Activated T-cell treated with anti-CD3 and anti-CD28 coated beads, Interleukin-2, amount 50 U/mL, for 4 hours (primary cell): ENCODE measurements at regions not wholly inside any gene's neighbourhood (a gene's known extent, or its start where the extent isn't known, plus 50 kb on each side); places are given as distances from the start of the nearest gene placed in this dataset.
"Not testable (repeated sequence)": the region's sequence is repeated elsewhere in the genome, so short reads cannot be mapped to it uniquely, and the experiment has no call there.

Experiments
- ATAC-seq, 2 donors: fragments of 200-7000 bp; cut with Tn5 transposase; one replicate each; pipeline ENCODE4 v1.10.0; 2021
- DNase-seq: peaks from one replicate; pipeline ENCODE4 v3.0.0-alpha.2; 2020
- H3K27me3 Mint-ChIP-seq: one replicate; pipeline ENCODE4 v1.8.0; 2021; ENCODE audit warnings: low read depth, mixed read lengths
- H3K36me3 Mint-ChIP-seq: one replicate; pipeline ENCODE4 v1.8.0; 2022; ENCODE audit warnings: mixed read lengths; ENCODE audit not compliant: insufficient read depth
- H3K4me1 Mint-ChIP-seq: one replicate; pipeline ENCODE4 v1.8.0; 2021; ENCODE audit warnings: low read depth, mixed read lengths
- H3K4me3 Mint-ChIP-seq: one replicate; pipeline ENCODE4 v1.8.0; 2021; ENCODE audit warnings: mild to moderate bottlenecking, moderate library complexity, mixed read lengths
- H3K9me3 Mint-ChIP-seq: one replicate; pipeline ENCODE4 v1.8.0; 2021; ENCODE audit warnings: mixed read lengths

DNA sequence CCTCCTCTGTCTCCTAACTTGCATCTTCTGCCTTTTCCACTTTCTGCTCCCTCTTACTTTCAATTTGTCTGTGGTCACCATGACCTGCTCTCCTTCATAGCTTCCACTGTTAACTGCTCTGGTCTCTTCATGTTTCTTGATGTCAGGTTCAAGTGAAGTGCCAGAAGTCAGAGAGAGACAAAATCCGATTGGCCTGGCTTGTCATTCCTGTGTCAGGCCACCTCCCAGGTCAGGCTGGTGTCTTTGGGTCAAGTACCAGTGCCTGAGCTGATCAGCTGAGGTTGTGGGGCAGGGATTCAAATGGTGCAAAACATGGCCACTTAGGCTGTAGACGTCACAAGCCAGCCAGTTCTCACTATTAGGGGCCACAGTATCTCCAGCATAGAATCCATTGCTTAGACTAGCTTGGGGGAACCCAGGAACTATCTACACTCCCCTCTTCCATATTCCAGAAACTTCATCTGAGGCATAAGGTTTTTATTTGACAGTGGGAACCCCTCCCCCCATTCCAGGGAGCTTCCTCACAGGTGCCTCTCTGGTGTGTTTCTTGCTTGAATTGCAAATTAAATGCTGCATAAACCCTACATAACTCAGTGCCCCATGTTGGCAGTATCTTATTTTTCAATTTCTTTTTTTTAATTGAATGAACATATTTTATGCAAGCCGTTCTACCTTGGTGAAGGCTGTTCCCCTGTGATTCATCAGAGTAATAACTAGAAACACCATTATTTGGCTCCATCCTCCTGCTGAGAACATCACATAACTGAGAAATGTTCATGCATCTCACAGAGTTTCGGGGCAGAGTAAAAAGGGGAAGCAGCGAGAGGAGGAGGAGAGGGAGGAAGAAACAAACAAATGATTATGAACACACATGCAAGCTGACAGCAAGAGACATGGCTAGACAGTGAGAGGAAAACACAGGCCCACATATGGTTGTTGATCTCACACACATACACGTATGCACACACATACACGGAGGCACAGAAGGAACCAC lies 175.8 kb downstream of the TLE3 start:
- H3K4me1 Mint-ChIP-seq = no peaks in the 10 kb centered on the region
- no peak for DNase-seq
- H3K27me3 Mint-ChIP-seq = no peaks in the 10 kb centered on the region
- no peak overlapping the region for H3K4me3 Mint-ChIP-seq
- peaks cover 6% of the 10 kb centered on the region for H3K36me3 Mint-ChIP-seq
- H3K9me3 Mint-ChIP-seq = peaks cover 21% of the 10 kb centered on the region
- no peak for ATAC-seq

DNA sequence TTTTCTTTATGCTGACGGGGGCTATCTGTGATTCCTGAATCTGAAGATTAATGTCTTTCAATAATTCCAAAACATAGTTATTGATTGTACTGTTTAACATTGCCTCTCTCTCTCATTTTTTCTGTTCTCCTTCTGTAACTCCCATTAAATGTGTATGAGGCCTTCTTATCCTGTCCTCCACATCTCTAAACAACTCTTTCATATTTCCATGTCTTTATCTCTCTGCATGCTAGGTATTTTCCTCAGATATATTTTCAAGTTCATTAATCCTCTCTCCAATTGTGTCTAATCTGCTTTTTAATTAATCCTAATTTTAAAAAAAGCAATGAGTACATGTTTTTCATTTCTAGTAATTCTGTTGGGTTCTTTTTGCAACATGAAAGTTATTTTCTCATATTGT lies 173.2 kb downstream of the TLE3 start:
- Mint-ChIP-seq H3K27me3 (peaks cover 4% of the 10 kb centered on the region), H3K4me3 (no peak overlapping the region), H3K4me1 (no peaks in the 10 kb centered on the region), H3K9me3 (peaks cover 25% of the 10 kb centered on the region), H3K36me3 (peaks cover 7% of the 10 kb centered on the region)
- ATAC-seq = no peak
- DNase-seq = no peak

DNA sequence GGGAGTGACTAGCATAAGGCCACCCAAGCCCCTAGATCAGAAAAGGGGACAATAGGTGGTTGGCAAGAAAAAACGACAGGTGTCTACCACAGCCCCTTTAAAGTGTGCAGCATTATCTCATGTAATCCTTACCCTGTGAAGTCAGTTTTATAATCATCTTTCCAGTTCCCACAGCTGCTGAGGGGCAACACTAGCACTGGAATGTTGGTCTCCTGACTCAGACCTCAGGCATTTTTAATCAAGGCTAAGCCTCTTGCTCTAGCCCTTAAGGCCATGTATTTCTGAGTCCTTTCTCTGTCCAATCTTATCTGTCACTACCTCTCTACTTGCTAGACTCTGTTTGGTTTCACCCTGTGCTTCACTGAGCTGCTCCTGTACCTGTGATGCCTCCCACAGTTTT lies 171.7 kb downstream of the TLE3 start:
- H3K36me3 Mint-ChIP-seq = peaks cover 9% of the 10 kb centered on the region
- peaks cover 28% of the 10 kb centered on the region for H3K9me3 Mint-ChIP-seq
- DNase-seq = no peak
- peaks cover 6% of the 10 kb centered on the region for H3K27me3 Mint-ChIP-seq
- H3K4me3 Mint-ChIP-seq = no peak overlapping the region
- no peak for ATAC-seq
- no peaks in the 10 kb centered on the region for H3K4me1 Mint-ChIP-seq

- ATAC-seq (no peak), DNase-seq (no peak)
- H3K9me3 Mint-ChIP-seq = peaks cover 28% of the 10 kb centered on the region
- peaks cover 6% of the 10 kb centered on the region for H3K27me3 Mint-ChIP-seq
- H3K4me1 Mint-ChIP-seq = no peaks in the 10 kb centered on the region
- peaks cover 9% of the 10 kb centered on the region for H3K36me3 Mint-ChIP-seq
- H3K4me3 Mint-ChIP-seq = no peak overlapping the region
Observed at GRCh38 chr15:69926721-69927120, 171.0 kb downstream of the TLE3 start.

DNA sequence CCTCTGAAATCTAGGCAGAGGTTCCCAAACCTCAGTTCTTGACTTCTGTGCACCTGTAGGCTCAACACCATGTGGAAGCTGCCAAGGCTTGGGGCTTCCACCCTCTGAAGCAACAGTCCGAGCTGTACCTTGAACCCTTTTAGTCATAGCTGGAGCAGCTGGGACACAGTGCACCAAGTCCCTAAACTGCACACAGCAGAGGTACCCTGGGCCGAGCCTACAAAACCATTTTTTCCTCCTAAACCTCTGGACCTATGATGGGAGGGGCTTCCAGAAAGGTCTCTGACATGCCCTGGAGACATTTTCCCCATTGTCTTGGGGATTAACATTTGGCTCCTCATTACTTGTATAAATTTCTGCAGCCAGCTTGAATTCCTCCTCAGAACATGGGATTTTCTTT lies 168.8 kb downstream of the TLE3 start:
- not testable (repeated sequence) for H3K4me1 Mint-ChIP-seq

GRCh38 chr15:69929905-69930630 lies 167.6 kb downstream of the TLE3 start:
- Mint-ChIP-seq H3K27me3 (peaks cover 17% of the 10 kb centered on the region), H3K4me3 (no peak overlapping the region), H3K9me3 (peaks cover 13% of the 10 kb centered on the region), H3K36me3 (peaks cover 3% of the 10 kb centered on the region), H3K4me1 (no peaks in the 10 kb centered on the region)
- DNase-seq = no peak
- ATAC-seq = no peak

More for the DNA sequence above, 168.8 kb downstream of the TLE3 start:
- ATAC-seq, DNase-seq, H3K4me3 Mint-ChIP-seq, H3K36me3 Mint-ChIP-seq: not testable (repeated sequence)
- H3K27me3 Mint-ChIP-seq = peaks cover 15% of the 10 kb centered on the region
- H3K9me3 Mint-ChIP-seq = peaks cover 22% of the 10 kb centered on the region

DNA sequence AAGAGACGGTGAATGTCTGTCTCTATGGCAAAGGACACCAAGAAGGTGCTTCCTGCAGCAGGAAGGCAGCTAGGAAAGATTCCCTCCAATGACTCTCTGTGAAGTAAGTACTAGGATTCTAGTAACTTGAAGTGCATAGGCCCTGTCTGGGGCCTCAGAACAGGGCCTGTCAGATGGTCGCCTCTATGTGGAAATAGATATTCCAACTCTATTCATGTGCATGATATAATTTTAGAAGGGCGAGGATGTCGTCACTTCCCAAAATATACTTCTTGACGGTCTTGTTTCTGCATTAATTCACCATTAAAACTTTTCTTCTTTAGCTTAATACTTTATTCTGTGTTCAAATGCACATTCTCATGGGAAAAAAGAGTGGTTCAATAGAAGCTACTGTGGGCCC lies 167.0 kb downstream of the TLE3 start:
- DNase-seq = no peak
- no peak overlapping the region for H3K4me3 Mint-ChIP-seq
- H3K36me3 Mint-ChIP-seq = peaks cover 3% of the 10 kb centered on the region
- H3K4me1 Mint-ChIP-seq = no peaks in the 10 kb centered on the region
- peaks cover 20% of the 10 kb centered on the region for H3K27me3 Mint-ChIP-seq
- no peak for ATAC-seq
- peaks cover 17% of the 10 kb centered on the region for H3K9me3 Mint-ChIP-seq

GRCh38 chr15:69931156-69931555 lies 166.6 kb downstream of the TLE3 start:
- DNase-seq (no peak), ATAC-seq (no peak)
- Mint-ChIP-seq H3K4me1 (no peaks in the 10 kb centered on the region), H3K27me3 (peaks cover 20% of the 10 kb centered on the region), H3K36me3 (peaks cover 3% of the 10 kb centered on the region), H3K4me3 (no peak overlapping the region), H3K9me3 (peaks cover 19% of the 10 kb centered on the region)

DNA sequence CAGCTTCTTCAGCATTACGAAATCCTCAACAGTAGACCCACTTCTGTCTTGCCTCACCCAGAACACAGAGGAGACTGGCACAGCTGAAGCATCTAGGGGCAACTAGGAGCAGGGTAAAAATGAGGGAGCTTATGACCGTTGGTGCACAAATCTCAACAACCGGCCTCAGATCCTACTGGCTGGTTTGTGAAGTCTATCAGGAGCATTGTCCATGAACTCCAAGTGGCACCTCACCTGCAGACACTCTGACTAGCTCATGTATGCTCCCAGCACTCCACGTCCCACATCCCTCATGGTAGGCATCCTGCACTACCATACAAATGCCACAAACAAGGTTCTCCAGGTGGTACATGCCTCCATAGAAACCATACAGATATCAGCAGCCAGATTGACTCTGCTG lies 163.1 kb downstream of the TLE3 start:
- Mint-ChIP-seq H3K4me3 (no peak overlapping the region), H3K27me3 (peaks cover 16% of the 10 kb centered on the region), H3K4me1 (no peaks in the 10 kb centered on the region), H3K36me3 (peaks cover 1% of the 10 kb centered on the region), H3K9me3 (peaks cover 14% of the 10 kb centered on the region)
- ATAC-seq (no peak), DNase-seq (no peak)

- DNase-seq = no peak
- H3K36me3 Mint-ChIP-seq = no peaks in the 10 kb centered on the region
- ATAC-seq = no peak
- H3K27me3 Mint-ChIP-seq = peaks cover 4% of the 10 kb centered on the region
- H3K4me3 Mint-ChIP-seq = no peak overlapping the region
- no peaks in the 10 kb centered on the region for H3K4me1 Mint-ChIP-seq
- peaks cover 12% of the 10 kb centered on the region for H3K9me3 Mint-ChIP-seq
Observed at GRCh38 chr15:69939513-69940440, 157.9 kb downstream of the TLE3 start.

DNA sequence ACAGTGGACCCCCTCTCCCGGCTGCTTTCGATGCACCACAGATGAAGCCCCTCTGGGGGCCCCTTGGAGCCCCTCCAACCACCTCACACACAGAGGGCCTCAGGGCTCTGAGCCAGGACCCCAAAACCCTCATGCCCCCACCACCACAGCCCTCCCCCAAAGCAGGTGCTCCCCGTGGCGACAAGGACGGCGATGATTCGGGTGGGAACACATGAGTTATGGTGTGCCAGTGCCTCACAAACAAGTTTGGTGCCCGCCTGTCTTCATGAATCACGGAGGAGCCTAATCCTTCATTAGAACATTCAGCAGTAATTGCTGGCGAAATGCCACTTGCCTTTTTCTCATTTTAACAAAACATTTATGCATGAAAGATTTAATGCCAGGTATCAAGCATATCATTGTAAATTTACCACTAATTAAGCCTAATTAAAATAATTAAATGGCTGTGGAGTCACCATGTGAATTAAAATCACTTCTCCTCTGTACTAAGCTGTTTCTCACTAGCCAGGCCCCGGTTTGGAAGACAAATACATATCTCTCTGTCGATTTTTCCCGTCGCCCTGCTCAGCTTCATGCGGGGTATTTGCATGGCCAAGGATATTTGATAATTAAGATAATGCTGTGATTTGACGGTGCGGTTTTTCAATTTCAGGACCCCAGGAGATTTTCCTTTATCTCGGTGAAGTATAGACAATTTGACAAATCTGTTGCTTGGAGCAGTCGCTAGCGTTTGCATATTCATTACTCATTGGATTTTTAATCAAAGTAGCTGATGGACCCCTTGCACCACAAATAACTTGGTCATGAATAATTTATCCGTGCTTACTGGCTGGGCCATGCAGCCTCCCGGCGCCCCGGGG lies 157.0 kb downstream of the TLE3 start:
- no peak for ATAC-seq
- Mint-ChIP-seq H3K9me3 (peaks cover 3% of the 10 kb centered on the region), H3K4me3 (no peak overlapping the region), H3K27me3 (no peaks in the 10 kb centered on the region), H3K4me1 (no peaks in the 10 kb centered on the region), H3K36me3 (no peaks in the 10 kb centered on the region)
- no peak for DNase-seq

DNA sequence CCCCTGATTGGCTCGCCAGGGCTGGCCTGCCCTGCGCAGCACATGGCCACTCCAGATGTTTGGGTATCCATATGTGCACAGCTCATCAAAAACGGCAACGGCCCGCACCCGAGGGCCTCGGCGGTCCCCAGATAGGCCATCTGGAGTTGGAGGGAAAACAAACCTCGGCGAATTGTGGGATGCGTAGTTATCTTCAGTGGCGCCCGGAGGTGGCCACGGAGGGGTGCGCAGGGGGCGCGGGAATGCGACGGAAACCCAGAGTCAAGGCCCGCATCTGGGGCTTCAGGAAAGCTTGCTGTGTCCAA lies 156.5 kb downstream of the TLE3 start:
- Mint-ChIP-seq H3K4me3 (no peak overlapping the region), H3K9me3 (no peaks in the 10 kb centered on the region), H3K27me3 (no peaks in the 10 kb centered on the region), H3K36me3 (no peaks in the 10 kb centered on the region), H3K4me1 (no peaks in the 10 kb centered on the region)
- no peak for ATAC-seq
- no peak for DNase-seq

- no peaks in the 10 kb centered on the region for H3K4me1 Mint-ChIP-seq
- DNase-seq = no peak
- H3K36me3 Mint-ChIP-seq = no peaks in the 10 kb centered on the region
- no peak overlapping the region for H3K4me3 Mint-ChIP-seq
- no peaks in the 10 kb centered on the region for H3K27me3 Mint-ChIP-seq
- no peaks in the 10 kb centered on the region for H3K9me3 Mint-ChIP-seq
- no peak for ATAC-seq
Observed at GRCh38 chr15:69941706-69942495, 155.8 kb downstream of the TLE3 start.
